ENCODE measurements at regions not wholly inside any gene's neighbourhood (a gene's known extent, or its start where the extent isn't known, plus 50 kb on each side); places are given as distances from the start of the nearest gene placed in this dataset.

DNA sequence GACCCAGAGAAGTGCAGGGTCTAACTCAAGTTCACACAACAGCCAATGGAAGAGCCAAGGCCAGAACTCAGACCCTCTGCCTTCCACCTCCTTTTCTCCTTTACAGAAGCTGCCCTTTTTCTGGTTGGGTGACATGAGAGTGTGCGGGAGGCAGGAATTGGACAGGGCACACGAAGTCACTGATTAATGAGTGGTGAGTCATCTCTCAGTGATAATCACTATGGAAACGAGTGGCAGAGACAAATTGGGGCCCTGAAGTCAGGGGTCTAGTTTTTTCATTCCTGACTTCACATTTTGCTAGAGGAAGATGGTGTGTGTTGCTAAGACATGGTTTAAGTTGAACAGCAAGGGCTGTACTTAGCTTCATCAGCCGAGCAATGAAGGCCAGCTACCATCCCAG, 312.7 kb upstream of the CCL2 start:
- no peak overlapping the region for H3K4me2 ChIP-seq (ENCODE audit: low read depth, low read length)
- no peak overlapping the region for H2AK9ac ChIP-seq (replicated peaks; ENCODE audit: low read depth, low read length, poor library complexity)
- H3K9ac ChIP-seq (ENCODE audit: low read depth, low read length), result no peak overlapping the region
- H2AK5ac ChIP-seq (ENCODE audit: low read depth, low read length), result no peak overlapping the region
- no peak overlapping the region for H3K14ac ChIP-seq (replicated peaks; ENCODE audit: low read depth, low read length)
- no peak overlapping the region for H3K56ac ChIP-seq (ENCODE audit: extremely low read depth, insufficient read depth, low read length)
- H3K79me1 ChIP-seq (ENCODE audit: low read depth in 1 of 2, low read length in 2 of 2), result no peaks in the 10 kb centered on the region
- no peak overlapping the region for H2BK120ac ChIP-seq (ENCODE audit: low read depth, low read length)
- no peak overlapping the region for H3K4me3 ChIP-seq (ENCODE audit: insufficient read depth, low read depth, low read length)
- ChIA-PET CTCF (no interaction called here), POLR2A (ENCODE audit: unreplicated experiment) (no interaction called here)
- H2BK5ac ChIP-seq (ENCODE audit: low read depth, low read length, poor library complexity, severe bottlenecking), result no peak overlapping the region
- H4K5ac ChIP-seq (ENCODE audit: low read depth, low read length), result no peak overlapping the region
- no peak overlapping the region for H2AFZ ChIP-seq (replicated peaks; ENCODE audit: low read length, poor library complexity)
- H3K23ac ChIP-seq (ENCODE audit: low read depth, low read length), result no peak overlapping the region
- H3K9me1 ChIP-seq (ENCODE audit: insufficient read depth, low read length), result no peaks in the 10 kb centered on the region
- no peak overlapping the region for H4K91ac ChIP-seq (ENCODE audit: insufficient read depth, low read depth, low read length)
- no peak for ATAC-seq (ENCODE audit: low read depth)
- no peak overlapping the region for H4K8ac ChIP-seq (ENCODE audit: low read depth in 2 of 2, low read length in 2 of 2)
- in situ Hi-C loops (cut with MboI; ENCODE audit: low sequenced_read_pairs), result no loop called here
- no peak overlapping the region for H2BK20ac ChIP-seq (ENCODE audit: low read depth, low read length)
- H3K4ac ChIP-seq (ENCODE audit: low read depth, low read length), result no peak overlapping the region
- H3K18ac ChIP-seq (ENCODE audit: low read depth, low read length), result no peak overlapping the region
- no peak overlapping the region for H3K27ac ChIP-seq (ENCODE audit: insufficient read depth, low read length)
- no peaks in the 10 kb centered on the region for H4K20me1 ChIP-seq (ENCODE audit: insufficient read depth, low read length)
- intact Hi-C loops (cut with micrococcal nuclease), result no loop called here
- H3K36me3 ChIP-seq (ENCODE audit: control insufficient read depth, insufficient read depth, low read length), result no peaks in the 10 kb centered on the region
- no peak for DNase-seq
- no TSS peak for BruUV-seq (replicated peaks)
- no peaks in the 10 kb centered on the region for H3K9me3 ChIP-seq (ENCODE audit: control insufficient read depth, insufficient read depth, low read length)
- TF ChIP-seq MAZ (IDR thresholded peaks at IDR 0.05; ENCODE audit: borderline replicate concordance, low read depth, low read length) (no peak), RCOR1 (IDR thresholded peaks at IDR 0.05; ENCODE audit: insufficient replicate concordance, low read length) (no peak), CEBPB (IDR thresholded peaks at IDR 0.05; ENCODE audit: low read depth, low read length) (no peak), FOS (IDR thresholded peaks at IDR 0.05; ENCODE audit: low read depth, low read length) (no peak), MAFK (IDR thresholded peaks at IDR 0.05; ENCODE audit: low read depth, low read length) (no peak), BHLHE40 (IDR thresholded peaks at IDR 0.05; ENCODE audit: low read depth, low read length) (no peak), RAD21 (IDR thresholded peaks at IDR 0.05; ENCODE audit: low read length) (no peak), SMC3 (IDR thresholded peaks at IDR 0.05; ENCODE audit: low read depth, low read length) (no peak), NFE2L2 (IDR thresholded peaks at IDR 0.05; ENCODE audit: low read depth, low read length) (no peak), MXI1 (IDR thresholded peaks at IDR 0.05; ENCODE audit: borderline replicate concordance, low read depth, low read length) (no peak), POLR2A (IDR thresholded peaks at IDR 0.05; ENCODE audit: low read depth, low read length) (no peak), RFX5 (IDR thresholded peaks at IDR 0.05; ENCODE audit: low read depth, low read length) (no peak), CHD1 (IDR thresholded peaks at IDR 0.05; ENCODE audit: low read depth, low read length) (no peak)
- TF ChIP-seq, protein P1, sequence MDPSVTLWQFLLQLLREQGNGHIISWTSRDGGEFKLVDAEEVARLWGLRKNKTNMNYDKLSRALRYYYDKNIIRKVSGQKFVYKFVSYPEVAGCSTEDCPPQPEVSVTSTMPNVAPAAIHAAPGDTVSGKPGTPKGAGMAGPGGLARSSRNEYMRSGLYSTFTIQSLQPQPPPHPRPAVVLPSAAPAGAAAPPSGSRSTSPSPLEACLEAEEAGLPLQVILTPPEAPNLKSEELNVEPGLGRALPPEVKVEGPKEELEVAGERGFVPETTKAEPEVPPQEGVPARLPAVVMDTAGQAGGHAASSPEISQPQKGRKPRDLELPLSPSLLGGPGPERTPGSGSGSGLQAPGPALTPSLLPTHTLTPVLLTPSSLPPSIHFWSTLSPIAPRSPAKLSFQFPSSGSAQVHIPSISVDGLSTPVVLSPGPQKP (IDR thresholded peaks at IDR 0.05; ENCODE audit: borderline replicate concordance, low read depth, low read length), result no peak
- TF ChIP-seq, protein P2, sequence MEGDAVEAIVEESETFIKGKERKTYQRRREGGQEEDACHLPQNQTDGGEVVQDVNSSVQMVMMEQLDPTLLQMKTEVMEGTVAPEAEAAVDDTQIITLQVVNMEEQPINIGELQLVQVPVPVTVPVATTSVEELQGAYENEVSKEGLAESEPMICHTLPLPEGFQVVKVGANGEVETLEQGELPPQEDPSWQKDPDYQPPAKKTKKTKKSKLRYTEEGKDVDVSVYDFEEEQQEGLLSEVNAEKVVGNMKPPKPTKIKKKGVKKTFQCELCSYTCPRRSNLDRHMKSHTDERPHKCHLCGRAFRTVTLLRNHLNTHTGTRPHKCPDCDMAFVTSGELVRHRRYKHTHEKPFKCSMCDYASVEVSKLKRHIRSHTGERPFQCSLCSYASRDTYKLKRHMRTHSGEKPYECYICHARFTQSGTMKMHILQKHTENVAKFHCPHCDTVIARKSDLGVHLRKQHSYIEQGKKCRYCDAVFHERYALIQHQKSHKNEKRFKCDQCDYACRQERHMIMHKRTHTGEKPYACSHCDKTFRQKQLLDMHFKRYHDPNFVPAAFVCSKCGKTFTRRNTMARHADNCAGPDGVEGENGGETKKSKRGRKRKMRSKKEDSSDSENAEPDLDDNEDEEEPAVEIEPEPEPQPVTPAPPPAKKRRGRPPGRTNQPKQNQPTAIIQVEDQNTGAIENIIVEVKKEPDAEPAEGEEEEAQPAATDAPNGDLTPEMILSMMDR (conservative IDR thresholded peaks at IDR 0.05; ENCODE audit: low read depth, low read length), result no peak
- TF ChIP-seq, protein P3, sequence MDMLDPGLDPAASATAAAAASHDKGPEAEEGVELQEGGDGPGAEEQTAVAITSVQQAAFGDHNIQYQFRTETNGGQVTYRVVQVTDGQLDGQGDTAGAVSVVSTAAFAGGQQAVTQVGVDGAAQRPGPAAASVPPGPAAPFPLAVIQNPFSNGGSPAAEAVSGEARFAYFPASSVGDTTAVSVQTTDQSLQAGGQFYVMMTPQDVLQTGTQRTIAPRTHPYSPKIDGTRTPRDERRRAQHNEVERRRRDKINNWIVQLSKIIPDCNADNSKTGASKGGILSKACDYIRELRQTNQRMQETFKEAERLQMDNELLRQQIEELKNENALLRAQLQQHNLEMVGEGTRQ (IDR thresholded peaks at IDR 0.05; ENCODE audit: low read depth, low read length), result no peak
- H3K27me3 ChIP-seq (ENCODE audit: control insufficient read depth, insufficient read depth, low read length), result no peaks in the 10 kb centered on the region
- no peak overlapping the region for H2BK15ac ChIP-seq (ENCODE audit: low read depth, low read length)
- dilution Hi-C loops (cut with HindIII; ENCODE audit: low sequenced_read_pairs, unreplicated experiment), result no loop called here
- WGBS, 2 experiments (ENCODE audit: extremely low coverage in 2 of 2, insufficient read length in 1 of 2), result no CpG with 5 or more reads among the region's 4 CpGs
- H3K4me1 ChIP-seq (ENCODE audit: control insufficient read depth, insufficient read depth, low read length), result no peaks in the 10 kb centered on the region

Data from IMR-90 (cell line).